ENCODE measurements at regions not wholly inside any gene's neighbourhood (a gene's known extent, or its start where the extent isn't known, plus 50 kb on each side); places are given as distances from the start of the nearest gene placed in this dataset.

DNA sequence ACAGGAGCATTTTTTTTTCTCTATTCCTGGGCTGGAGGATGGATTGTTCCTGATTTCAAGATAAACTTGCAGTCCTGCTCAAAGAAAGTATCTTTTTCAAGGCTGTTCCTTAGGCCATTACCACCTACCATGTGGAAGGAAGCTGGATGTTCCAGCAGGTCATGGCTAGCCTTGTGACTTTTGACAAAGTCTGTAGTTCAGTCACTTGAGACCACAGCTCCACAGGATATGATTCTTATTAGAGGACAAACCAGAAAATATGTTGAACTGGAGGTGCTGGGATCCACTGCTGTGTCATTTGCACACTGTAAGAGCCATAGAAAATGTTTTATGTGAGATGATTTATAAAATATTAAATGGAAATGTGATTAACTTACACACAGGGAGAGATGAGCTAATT is 184.2 kb upstream of the ACO1 start:
- no peak for TF ChIP-seq POLR2A (IDR thresholded peaks at IDR 0.05; ENCODE audit: low read length)
- no peak for TF ChIP-seq GATA1 (IDR thresholded peaks at IDR 0.05; ENCODE audit: low read depth, low read length)

Data from erythroblast (primary cell).